HL-60 (cell line): ENCODE measurements at regions not wholly inside any gene's neighbourhood (a gene's known extent, or its start where the extent isn't known, plus 50 kb on each side); places are given as distances from the start of the nearest gene placed in this dataset.

Source experiments
- DNase-seq, 2 experiments: peaks; one replicate each; pipeline ENCODE4 v3.0.0-alpha.2; 2010 to 2020; ENCODE audit warnings: low read depth in 1 of 2, low spot score in 1 of 2
- H3K27ac ChIP-seq: fragments of 250-450 bp; sonication (Bioruptor Pico); replicated peaks from 2 replicates; pipeline ENCODE4 v1.5.1; 2020; ENCODE audit warnings: mild to moderate bottlenecking, moderate library complexity
- H3K27me3 ChIP-seq: fragments of 250-450 bp; sonication (Bioruptor Pico); 2 replicates; pipeline ENCODE4 v1.5.1; 2021; ENCODE audit warnings: mild to moderate bottlenecking, moderate library complexity; ENCODE audit not compliant: insufficient read depth, poor library complexity, severe bottlenecking
- H3K4me3 ChIP-seq: replicated peaks from 2 replicates; pipeline ENCODE4 v1.5.1; 2011; ENCODE audit warnings: mild to moderate bottlenecking, control low read depth, low read length; ENCODE audit not compliant: insufficient read depth
- GABPA ChIP-seq: IDR thresholded peaks from 2 replicates; pipeline ENCODE4 v1.6.1; 2012; ENCODE audit warnings: low read depth
- POLR2AphosphoS5 ChIP-seq: IDR thresholded peaks from 2 replicates; pipeline ENCODE4 v1.6.1; 2012; ENCODE audit warnings: low read depth
- REST ChIP-seq: IDR thresholded peaks from 2 replicates; pipeline ENCODE4 v1.6.1; 2012; ENCODE audit warnings: low read depth; ENCODE audit not compliant: insufficient replicate concordance
- SPI1 ChIP-seq: IDR thresholded peaks from 2 replicates; pipeline ENCODE4 v1.6.1; 2012; ENCODE audit warnings: low read depth, mild to moderate bottlenecking, borderline replicate concordance
- TF ChIP-seq, protein P1 (sequence below): IDR thresholded peaks from one replicate; pipeline ENCODE4 v1.5.1; 2011; ENCODE audit warnings: low read length, control low read depth, inconsistent platforms; ENCODE audit not compliant: insufficient read depth

DNA sequence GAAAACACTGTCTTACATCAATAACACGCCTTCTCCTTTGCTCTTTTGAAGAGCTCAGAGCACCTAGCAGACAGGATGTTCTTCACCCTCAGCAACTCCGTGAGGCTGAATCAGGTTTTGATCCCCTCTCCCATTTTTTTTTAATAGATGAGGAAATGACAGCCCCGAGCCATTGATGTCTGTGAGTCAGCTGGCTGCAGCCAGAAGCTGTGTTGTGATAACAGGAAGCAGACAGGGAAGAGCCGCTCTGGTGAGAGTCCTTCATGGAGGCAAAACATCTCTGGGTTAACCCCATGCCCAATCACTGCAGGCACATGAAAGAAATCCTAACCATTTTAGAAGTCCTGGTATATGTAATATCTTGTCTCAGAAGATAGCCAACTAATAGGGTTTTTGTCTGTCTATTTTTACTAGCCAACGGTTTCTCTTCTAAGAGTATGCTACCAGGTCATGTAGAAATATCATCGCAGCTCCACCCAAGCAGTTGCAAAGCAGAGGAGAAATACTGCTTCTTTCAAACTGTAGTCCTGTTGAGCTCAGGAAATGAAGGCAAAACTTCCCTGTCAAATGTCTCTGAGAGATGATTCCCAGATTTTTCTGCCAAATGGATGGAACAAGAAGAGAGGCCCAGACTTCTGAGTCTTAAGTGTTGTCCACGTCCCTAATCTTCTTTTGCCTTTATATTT lies 568.9 kb downstream of the CCDC171 start:
- no peaks in the 10 kb centered on the region for H3K27me3 ChIP-seq
- H3K27ac ChIP-seq, result no peak overlapping the region
- no peak overlapping the region for H3K4me3 ChIP-seq
- TF ChIP-seq, protein P1, sequence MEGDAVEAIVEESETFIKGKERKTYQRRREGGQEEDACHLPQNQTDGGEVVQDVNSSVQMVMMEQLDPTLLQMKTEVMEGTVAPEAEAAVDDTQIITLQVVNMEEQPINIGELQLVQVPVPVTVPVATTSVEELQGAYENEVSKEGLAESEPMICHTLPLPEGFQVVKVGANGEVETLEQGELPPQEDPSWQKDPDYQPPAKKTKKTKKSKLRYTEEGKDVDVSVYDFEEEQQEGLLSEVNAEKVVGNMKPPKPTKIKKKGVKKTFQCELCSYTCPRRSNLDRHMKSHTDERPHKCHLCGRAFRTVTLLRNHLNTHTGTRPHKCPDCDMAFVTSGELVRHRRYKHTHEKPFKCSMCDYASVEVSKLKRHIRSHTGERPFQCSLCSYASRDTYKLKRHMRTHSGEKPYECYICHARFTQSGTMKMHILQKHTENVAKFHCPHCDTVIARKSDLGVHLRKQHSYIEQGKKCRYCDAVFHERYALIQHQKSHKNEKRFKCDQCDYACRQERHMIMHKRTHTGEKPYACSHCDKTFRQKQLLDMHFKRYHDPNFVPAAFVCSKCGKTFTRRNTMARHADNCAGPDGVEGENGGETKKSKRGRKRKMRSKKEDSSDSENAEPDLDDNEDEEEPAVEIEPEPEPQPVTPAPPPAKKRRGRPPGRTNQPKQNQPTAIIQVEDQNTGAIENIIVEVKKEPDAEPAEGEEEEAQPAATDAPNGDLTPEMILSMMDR, result no peak
- no peak for TF ChIP-seq POLR2AphosphoS5
- TF ChIP-seq REST, result no peak
- no peak for TF ChIP-seq GABPA
- TF ChIP-seq SPI1, result no peak
- DNase-seq, result no peak

DNA sequence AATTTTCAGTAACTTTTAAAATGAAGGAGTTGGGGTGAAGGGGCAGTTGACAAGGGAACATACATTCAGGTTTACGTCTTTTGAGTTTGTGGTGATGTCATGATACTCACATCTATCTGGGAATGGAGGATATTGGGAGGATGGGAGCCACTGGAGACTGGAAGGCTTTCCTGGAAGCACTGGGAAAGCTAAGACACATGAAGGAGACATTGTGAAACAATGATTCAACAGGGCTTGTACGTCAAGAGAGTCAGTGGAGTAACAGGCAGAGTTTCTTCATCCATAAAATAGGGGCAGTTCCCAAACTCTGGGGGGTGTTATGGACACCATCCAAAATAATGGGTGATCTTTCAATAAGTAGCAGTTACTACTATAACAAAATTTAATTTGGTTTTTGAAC lies 572.8 kb downstream of the CCDC171 start:
- Histone ChIP-seq H3K27ac (no peak overlapping the region), H3K27me3 (no peaks in the 10 kb centered on the region), H3K4me3 (no peak overlapping the region)
- no peak for TF ChIP-seq REST
- no peak for TF ChIP-seq POLR2AphosphoS5
- TF ChIP-seq GABPA, result no peak
- TF ChIP-seq, protein P1, result no peak
- TF ChIP-seq SPI1, result no peak
- DNase-seq, result no peak

DNA sequence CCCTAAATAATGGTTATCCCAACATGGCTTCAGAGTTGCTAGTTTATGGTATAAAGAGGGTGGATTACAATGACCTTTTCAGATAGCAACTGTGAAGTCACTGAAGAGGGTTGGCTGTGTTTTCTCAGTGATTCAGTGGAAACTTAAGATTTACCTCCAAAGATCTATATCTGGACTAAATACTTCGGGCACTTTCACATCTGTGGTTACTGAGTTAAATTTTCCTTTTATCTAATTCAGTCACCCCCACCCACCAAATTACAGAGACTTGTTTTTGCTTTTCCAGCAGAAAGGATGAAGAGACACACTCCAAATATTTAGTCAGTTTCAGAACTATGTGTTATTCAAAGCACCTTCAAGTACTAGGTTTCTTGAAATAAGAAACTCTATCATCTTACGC lies 573.2 kb downstream of the CCDC171 start:
- DNase-seq, result no peak
- Histone ChIP-seq H3K27me3 (no peaks in the 10 kb centered on the region), H3K4me3 (no peak overlapping the region), H3K27ac (no peak overlapping the region)
- TF ChIP-seq GABPA (no peak), POLR2AphosphoS5 (no peak), REST (no peak), SPI1 (no peak)
- TF ChIP-seq, protein P1, result no peak
